Left lung (tissue), 4 donors: ENCODE measurements at regions not wholly inside any gene's neighbourhood (a gene's known extent, or its start where the extent isn't known, plus 50 kb on each side); places are given as distances from the start of the nearest gene placed in this dataset.
A peak's percentile ranks its signal among the peaks of the same experiment; 100 is the strongest.

ENCODE experiments used
- ATAC-seq: fragments of 200-7000 bp; cut with Tn5 transposase; one replicate; pipeline ENCODE4 v1.9.1; 2020; ENCODE audit warnings: moderate library complexity
- DNase-seq, 4 donors: peaks; one replicate each; pipeline ENCODE4 v3.0.0-alpha.2; 2013 to 2020
- H3K27ac ChIP-seq, 2 donors: fragments of 200-600 bp; sonication (generic) in 1 of 2; one replicate each; pipeline versions ENCODE4 v1.5.0 to v1.8.0; 2020 to 2021
- H3K27me3 ChIP-seq, 2 donors: fragments of 200-600 bp; sonication (generic) in 1 of 2; one replicate each; pipeline versions ENCODE4 v1.5.0 to v1.8.0; 2020 to 2021
- H3K36me3 ChIP-seq, 2 donors: fragments of 200-600 bp; sonication (generic) in 1 of 2; one replicate each; pipeline versions ENCODE4 v1.5.0 to v1.8.0; 2020 to 2021
- H3K4me1 ChIP-seq, 2 donors: fragments of 200-600 bp; one replicate each; pipeline ENCODE4 v1.8.0; 2021
- H3K4me3 ChIP-seq, 2 donors: fragments of 200-600 bp; sonication (generic) in 1 of 2; one replicate each; pipeline versions ENCODE4 v1.5.0 to v1.8.0; 2020 to 2021; ENCODE audit warnings: mild to moderate bottlenecking in 1 of 2
- H3K9me3 ChIP-seq, 2 donors: fragments of 200-600 bp; sonication (generic) in 1 of 2; one replicate each; pipeline versions ENCODE4 v1.5.0 to v1.8.0; 2020 to 2021
- intact Hi-C, 2 donors: fragments of 100-400 bp; cut with DNase I; formaldehyde crosslinking; loops; one replicate each; pipeline versions ENCODE4 v1.11.2 to v1.14.2; 2022
- TF ChIP-seq, protein P1 (sequence below), 2 donors: fragments of 200-600 bp; sonication (generic) in 1 of 2; IDR thresholded peaks; one replicate each; pipeline versions ENCODE4 v1.5.0 to v1.8.0; 2021; ENCODE audit warnings: antibody characterized with exemption in 2 of 2
- donor health status: DM: no; HTN: yes; CAD: no.
- donor health status: DM: no; HTN: no; CAD: no.

- H3K9me3 ChIP-seq = no peaks in the 10 kb centered on the region
- TF ChIP-seq, protein P1, sequence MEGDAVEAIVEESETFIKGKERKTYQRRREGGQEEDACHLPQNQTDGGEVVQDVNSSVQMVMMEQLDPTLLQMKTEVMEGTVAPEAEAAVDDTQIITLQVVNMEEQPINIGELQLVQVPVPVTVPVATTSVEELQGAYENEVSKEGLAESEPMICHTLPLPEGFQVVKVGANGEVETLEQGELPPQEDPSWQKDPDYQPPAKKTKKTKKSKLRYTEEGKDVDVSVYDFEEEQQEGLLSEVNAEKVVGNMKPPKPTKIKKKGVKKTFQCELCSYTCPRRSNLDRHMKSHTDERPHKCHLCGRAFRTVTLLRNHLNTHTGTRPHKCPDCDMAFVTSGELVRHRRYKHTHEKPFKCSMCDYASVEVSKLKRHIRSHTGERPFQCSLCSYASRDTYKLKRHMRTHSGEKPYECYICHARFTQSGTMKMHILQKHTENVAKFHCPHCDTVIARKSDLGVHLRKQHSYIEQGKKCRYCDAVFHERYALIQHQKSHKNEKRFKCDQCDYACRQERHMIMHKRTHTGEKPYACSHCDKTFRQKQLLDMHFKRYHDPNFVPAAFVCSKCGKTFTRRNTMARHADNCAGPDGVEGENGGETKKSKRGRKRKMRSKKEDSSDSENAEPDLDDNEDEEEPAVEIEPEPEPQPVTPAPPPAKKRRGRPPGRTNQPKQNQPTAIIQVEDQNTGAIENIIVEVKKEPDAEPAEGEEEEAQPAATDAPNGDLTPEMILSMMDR (IDR thresholded peaks at IDR 0.05) = peak; percentile 49 to 70
- no peak overlapping the region for H3K4me3 ChIP-seq
- H3K27me3 ChIP-seq = peaks cover 0 to 7% of the 10 kb centered on the region in 2 donors
- DNase-seq (peak in 3 of 4 donors; percentile 44 to 90 (median 84)), ATAC-seq (peak; percentile 96)
- peak overlapping the region in 1 of 2 donors; percentile 5 for H3K27ac ChIP-seq
- H3K4me1 ChIP-seq = no peaks in the 10 kb centered on the region
- no peaks in the 10 kb centered on the region for H3K36me3 ChIP-seq
- intact Hi-C loops = loop anchor here in 1 of 2 donors (10.0 kb wide), 1 partner anchor 369 kb away; no protein-coding TSS in a partner anchor
Observed at GRCh38 chr18:59823596-59824195, 76.1 kb upstream of the PMAIP1 start.

GRCh38 chr18:59822612-59823550 lies 76.9 kb upstream of the PMAIP1 start:
- H3K27me3 ChIP-seq = peaks cover 0 to 7% of the 10 kb centered on the region in 2 donors
- H3K9me3 ChIP-seq = no peaks in the 10 kb centered on the region
- TF ChIP-seq, protein P1 (IDR thresholded peaks at IDR 0.05) = no peak
- intact Hi-C loops = loop anchor here in 1 of 2 donors (10.0 kb wide), 1 partner anchor 368 kb away; no protein-coding TSS in a partner anchor
- no peaks in the 10 kb centered on the region for H3K4me1 ChIP-seq
- DNase-seq (no peak), ATAC-seq (no peak)
- H3K27ac ChIP-seq = peak overlapping the region in 1 of 2 donors; percentile 5
- no peaks in the 10 kb centered on the region for H3K36me3 ChIP-seq
- no peak overlapping the region for H3K4me3 ChIP-seq

GRCh38 chr18:59821983-59822382 lies 77.8 kb upstream of the PMAIP1 start:
- intact Hi-C loops = loop anchor here in 1 of 2 donors (10.0 kb wide), 1 partner anchor 367 kb away; no protein-coding TSS in a partner anchor
- Histone ChIP-seq H3K4me1 (no peaks in the 10 kb centered on the region), H3K9me3 (no peaks in the 10 kb centered on the region), H3K36me3 (no peaks in the 10 kb centered on the region), H3K27ac (no peak overlapping the region), H3K27me3 (peaks cover 0 to 7% of the 10 kb centered on the region in 2 donors), H3K4me3 (no peak overlapping the region)
- ATAC-seq = no peak
- DNase-seq = no peak
- TF ChIP-seq, protein P1 (IDR thresholded peaks at IDR 0.05) = no peak

DNA sequence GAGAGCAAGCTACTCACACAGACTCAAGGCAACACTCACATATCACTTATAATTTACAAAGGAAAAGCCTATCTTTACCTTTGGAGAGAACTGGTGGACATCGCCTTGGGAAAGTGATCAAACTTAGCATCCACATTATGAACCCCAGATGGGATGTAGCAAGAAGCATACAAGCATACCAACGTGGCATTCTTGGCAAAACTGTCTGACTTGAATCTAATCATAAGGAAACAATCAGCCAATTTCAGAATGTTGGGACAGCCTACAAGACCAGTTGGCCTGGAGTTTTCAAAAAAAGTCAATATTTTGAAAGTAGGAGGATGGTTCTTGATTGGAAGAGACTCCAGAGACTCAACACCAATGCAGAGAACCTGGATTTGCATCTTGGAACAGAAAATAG lies 79.1 kb upstream of the PMAIP1 start:
- H3K4me1 ChIP-seq = no peaks in the 10 kb centered on the region
- peaks cover 0 to 7% of the 10 kb centered on the region in 2 donors for H3K27me3 ChIP-seq
- no peak overlapping the region for H3K4me3 ChIP-seq
- intact Hi-C loops = loop anchor here in 1 of 2 donors (10.0 kb wide), 1 partner anchor 366 kb away; no protein-coding TSS in a partner anchor
- DNase-seq (no peak), ATAC-seq (no peak)
- no peak overlapping the region for H3K27ac ChIP-seq
- H3K9me3 ChIP-seq = no peaks in the 10 kb centered on the region
- H3K36me3 ChIP-seq = no peaks in the 10 kb centered on the region
- TF ChIP-seq, protein P1 (IDR thresholded peaks at IDR 0.05) = no peak

DNA sequence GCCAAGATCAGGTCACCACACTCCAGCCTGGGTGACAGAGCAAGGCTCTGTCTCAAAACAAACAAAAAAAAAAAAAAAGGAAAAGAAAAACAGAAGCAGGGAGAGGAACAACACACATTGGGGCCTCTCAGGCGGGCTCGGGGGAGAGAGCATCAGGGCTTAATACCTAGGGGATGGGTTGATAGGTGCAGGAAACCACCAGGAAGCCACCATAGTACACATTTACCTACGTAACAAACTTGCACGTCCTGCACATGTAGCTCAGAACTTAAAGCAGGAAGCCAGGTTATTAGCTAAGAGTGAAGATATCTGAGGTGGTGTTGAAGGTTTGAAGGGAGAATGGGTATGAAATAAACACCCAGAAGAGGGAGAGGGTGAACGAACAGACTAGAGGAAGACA lies 81.0 kb upstream of the PMAIP1 start:
- peaks cover 0 to under 1% of the 10 kb centered on the region in 2 donors for H3K27me3 ChIP-seq

More for the DNA sequence above, 81.0 kb upstream of the PMAIP1 start:
- intact Hi-C loops = no loop called here
- H3K36me3 ChIP-seq = no peaks in the 10 kb centered on the region
- H3K4me3 ChIP-seq = no peak overlapping the region
- no peaks in the 10 kb centered on the region for H3K9me3 ChIP-seq
- TF ChIP-seq, protein P1 (IDR thresholded peaks at IDR 0.05) = no peak
- ATAC-seq (no peak), DNase-seq (no peak)
- H3K27ac ChIP-seq = no peak overlapping the region
- no peaks in the 10 kb centered on the region for H3K4me1 ChIP-seq
